ENCODE measurements at regions not wholly inside any gene's neighbourhood (a gene's known extent, or its start where the extent isn't known, plus 50 kb on each side); places are given as distances from the start of the nearest gene placed in this dataset.

DNA sequence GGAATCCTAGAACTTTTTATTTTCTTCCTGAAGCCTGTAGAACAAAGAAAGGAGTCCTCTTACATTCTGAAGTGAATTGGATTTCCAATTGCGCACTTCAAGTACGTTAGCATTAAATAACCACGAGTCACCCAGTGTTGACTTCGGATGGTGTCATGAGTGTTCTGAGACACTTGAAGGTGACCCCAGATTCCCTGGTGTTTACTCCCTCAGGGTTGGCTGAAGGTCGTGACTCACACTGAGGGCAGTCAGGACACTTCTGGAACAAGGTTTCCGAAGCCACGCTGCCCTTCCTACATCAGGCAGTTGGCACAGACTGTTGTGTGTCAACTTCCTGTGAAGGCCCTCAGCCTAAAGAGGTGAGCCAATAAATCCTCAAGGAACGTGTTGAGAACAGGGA, 186.6 kb upstream of the CELF2 start:
- Histone ChIP-seq H3K27me3 (no peaks in the 10 kb centered on the region), H3K36me3 (no peaks in the 10 kb centered on the region), H3K4me1 (peaks cover 4 to 23% (median 8%) of the 10 kb centered on the region in 3 donors), H3K9me3 (no peaks in the 10 kb centered on the region), H3K27ac (peak overlapping the region; percentile 7 to 89 (median 60)), H3K4me3 (peak overlapping the region in 1 of 4 donors; percentile 20)
- 50 to 53% methylated on average over 8 of the region's 8 CpGs for WGBS, 2 donors
- TF ChIP-seq, protein P1, sequence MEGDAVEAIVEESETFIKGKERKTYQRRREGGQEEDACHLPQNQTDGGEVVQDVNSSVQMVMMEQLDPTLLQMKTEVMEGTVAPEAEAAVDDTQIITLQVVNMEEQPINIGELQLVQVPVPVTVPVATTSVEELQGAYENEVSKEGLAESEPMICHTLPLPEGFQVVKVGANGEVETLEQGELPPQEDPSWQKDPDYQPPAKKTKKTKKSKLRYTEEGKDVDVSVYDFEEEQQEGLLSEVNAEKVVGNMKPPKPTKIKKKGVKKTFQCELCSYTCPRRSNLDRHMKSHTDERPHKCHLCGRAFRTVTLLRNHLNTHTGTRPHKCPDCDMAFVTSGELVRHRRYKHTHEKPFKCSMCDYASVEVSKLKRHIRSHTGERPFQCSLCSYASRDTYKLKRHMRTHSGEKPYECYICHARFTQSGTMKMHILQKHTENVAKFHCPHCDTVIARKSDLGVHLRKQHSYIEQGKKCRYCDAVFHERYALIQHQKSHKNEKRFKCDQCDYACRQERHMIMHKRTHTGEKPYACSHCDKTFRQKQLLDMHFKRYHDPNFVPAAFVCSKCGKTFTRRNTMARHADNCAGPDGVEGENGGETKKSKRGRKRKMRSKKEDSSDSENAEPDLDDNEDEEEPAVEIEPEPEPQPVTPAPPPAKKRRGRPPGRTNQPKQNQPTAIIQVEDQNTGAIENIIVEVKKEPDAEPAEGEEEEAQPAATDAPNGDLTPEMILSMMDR (IDR thresholded peaks at IDR 0.05): no peak
- no peak for TF ChIP-seq POLR2A (IDR thresholded peaks at IDR 0.05)
- no peak for DNase-seq
- intact Hi-C loops (cut with DNase I): no loop called here

DNA sequence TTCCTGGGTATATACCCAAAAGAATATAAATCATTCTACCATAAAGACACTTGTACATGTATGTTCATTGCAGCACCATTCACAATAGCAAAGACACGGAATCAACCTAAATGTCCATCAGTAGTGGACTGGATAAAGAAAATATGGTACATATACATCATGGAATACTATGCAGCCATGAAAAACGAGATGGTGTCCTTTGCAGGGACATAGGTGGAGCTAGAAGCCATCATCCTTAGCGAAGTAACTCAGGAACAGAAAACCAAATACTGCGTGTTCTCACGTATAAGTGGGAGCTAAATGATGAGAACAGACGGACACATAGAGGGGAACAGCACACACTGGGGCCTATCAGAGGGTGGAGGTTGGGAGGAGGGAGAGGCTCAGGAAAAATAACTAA, 183.7 kb upstream of the CELF2 start:
- Histone ChIP-seq H3K27me3 (no peaks in the 10 kb centered on the region), H3K9me3 (peaks cover 0 to 3% (median 0%) of the 10 kb centered on the region in 3 donors), H3K27ac (no peak overlapping the region), H3K36me3 (no peaks in the 10 kb centered on the region), H3K4me3 (no peak overlapping the region), H3K4me1 (peaks cover 4 to 23% (median 8%) of the 10 kb centered on the region in 3 donors)
- TF ChIP-seq POLR2A (IDR thresholded peaks at IDR 0.05): no peak
- TF ChIP-seq, protein P1 (IDR thresholded peaks at IDR 0.05): no peak
- no peak for DNase-seq
- 84 to 86% methylated on average over 6 of the region's 6 CpGs for WGBS, 2 donors
- intact Hi-C loops (cut with DNase I): no loop called here

DNA sequence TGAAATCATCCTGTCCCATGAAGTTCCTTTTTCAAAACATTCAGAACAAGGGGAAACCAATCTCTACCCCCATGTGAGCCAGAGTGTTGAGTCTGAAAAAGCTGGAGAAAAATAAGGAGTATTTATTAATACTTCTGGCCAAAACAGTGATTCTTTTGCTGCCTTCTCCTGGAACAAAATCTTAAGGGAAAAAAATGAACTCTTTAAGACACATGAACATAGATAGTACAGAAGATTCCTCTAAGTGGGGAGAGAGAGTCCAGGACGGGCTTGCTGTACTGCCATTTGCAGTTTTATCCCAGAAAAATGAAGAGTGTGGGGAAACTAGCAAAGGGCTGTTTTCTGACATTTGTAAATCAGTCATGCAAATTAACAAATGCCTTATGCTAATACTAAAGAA, 173.4 kb upstream of the CELF2 start:
- intact Hi-C loops (cut with DNase I): no loop called here
- H3K4me1 ChIP-seq: no peaks in the 10 kb centered on the region
- H3K27me3 ChIP-seq: no peaks in the 10 kb centered on the region
- TF ChIP-seq, protein P1 (IDR thresholded peaks at IDR 0.05): no peak
- H3K9me3 ChIP-seq: peaks cover 0 to 6% (median 4%) of the 10 kb centered on the region in 3 donors
- DNase-seq: no peak
- no peak overlapping the region for H3K4me3 ChIP-seq
- H3K27ac ChIP-seq: no peak overlapping the region
- H3K36me3 ChIP-seq: no peaks in the 10 kb centered on the region
- WGBS, 2 donors: 29 to 68% methylated on average over 1 of the region's 1 CpG

DNA sequence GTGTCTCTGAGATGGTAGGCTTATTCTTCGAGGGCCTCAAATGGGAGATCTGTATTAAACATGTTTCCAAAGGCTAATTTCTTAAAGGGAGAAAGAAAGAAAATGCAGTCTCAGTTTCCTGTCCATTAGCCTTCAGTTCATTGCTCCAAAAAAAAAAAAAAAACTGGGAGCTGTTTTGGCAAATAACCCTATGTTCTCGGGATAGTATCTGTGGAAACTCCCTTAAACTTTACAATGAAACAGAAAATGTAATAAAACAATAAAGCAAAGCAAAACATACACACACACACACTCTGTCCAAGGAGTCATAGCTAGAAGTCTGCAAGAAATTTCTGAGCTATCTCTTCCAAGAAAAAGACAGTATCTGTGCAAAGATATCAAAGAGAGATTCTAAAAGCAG, 172.5 kb upstream of the CELF2 start:
- Histone ChIP-seq H3K27ac (no peak overlapping the region), H3K9me3 (peaks cover 0 to under 1% (median 0%) of the 10 kb centered on the region in 3 donors), H3K27me3 (no peaks in the 10 kb centered on the region), H3K4me3 (no peak overlapping the region), H3K36me3 (no peaks in the 10 kb centered on the region), H3K4me1 (no peaks in the 10 kb centered on the region)
- 26 to 41% methylated on average over 2 of the region's 2 CpGs for WGBS, 2 donors
- TF ChIP-seq, protein P1 (IDR thresholded peaks at IDR 0.05): no peak
- no peak for TF ChIP-seq POLR2A (IDR thresholded peaks at IDR 0.05)
- DNase-seq: no peak
- intact Hi-C loops (cut with DNase I): no loop called here

DNA sequence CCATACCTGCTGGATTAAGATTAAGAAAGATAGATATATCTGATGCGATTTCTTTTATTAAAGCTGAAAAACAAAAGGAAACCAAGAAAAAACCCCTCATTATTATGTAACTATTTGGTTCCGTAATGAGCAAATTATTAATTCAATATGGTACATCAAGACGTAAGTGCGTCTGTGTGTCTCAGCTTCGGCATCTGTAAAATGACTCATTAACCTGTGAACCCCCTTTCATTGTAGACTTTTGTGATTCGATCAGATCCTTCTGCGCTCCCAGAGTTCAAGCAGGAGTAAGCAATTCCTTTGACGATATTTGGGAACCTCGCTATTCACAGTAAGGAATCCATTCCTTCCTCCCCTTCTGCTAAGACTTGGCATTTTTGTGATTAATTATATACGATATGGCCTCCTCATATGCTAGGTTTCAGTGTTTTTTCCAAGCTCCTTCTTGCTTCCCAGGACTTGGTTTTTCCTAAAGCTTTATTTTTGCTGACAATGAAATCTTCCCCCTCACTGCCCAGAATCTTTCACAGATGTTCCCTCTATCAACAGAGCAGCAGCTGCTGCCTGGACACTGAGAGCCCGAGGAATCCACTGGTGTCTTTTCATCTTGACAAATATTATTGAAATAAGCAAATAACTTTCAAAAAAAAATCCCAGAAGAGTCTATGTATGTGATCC, 171.7 kb upstream of the CELF2 start:
- WGBS, 2 donors: 76 to 86% methylated on average over 11 of the region's 11 CpGs
- H3K4me1 ChIP-seq: no peaks in the 10 kb centered on the region
- H3K4me3 ChIP-seq: no peak overlapping the region
- H3K36me3 ChIP-seq: no peaks in the 10 kb centered on the region
- intact Hi-C loops (cut with DNase I): no loop called here
- peak overlapping the region in 2 of 4 donors; percentile 25 to 31 for H3K27ac ChIP-seq
- DNase-seq: no peak
- TF ChIP-seq, protein P1 (IDR thresholded peaks at IDR 0.05): no peak
- H3K9me3 ChIP-seq: no peaks in the 10 kb centered on the region
- no peaks in the 10 kb centered on the region for H3K27me3 ChIP-seq

Measured in esophagus squamous epithelium (tissue), 5 donors.